NCI-H460 (cell line): ENCODE measurements at regions not wholly inside any gene's neighbourhood (a gene's known extent, or its start where the extent isn't known, plus 50 kb on each side); places are given as distances from the start of the nearest gene placed in this dataset.

Experiments used
- DNase-seq: peaks from one replicate; pipeline ENCODE4 v3.0.0-alpha.2; 2016; ENCODE audit warnings: low read depth; ENCODE audit errors: extremely low read depth

GRCh38 chr3:164604687-164605086, 473.6 kb downstream of the SI start:
- DNase-seq, result no peak

- no peak for DNase-seq
Measured at GRCh38 chr3:164577667-164578210, 500.6 kb downstream of the SI start.

- no peak for DNase-seq
Measured at GRCh38 chr3:164572436-164572835, 505.9 kb downstream of the SI start.

GRCh38 chr3:164550857-164551256, 527.4 kb downstream of the SI start:
- no peak for DNase-seq

GRCh38 chr3:164539215-164539614, 539.1 kb downstream of the SI start:
- DNase-seq, result no peak

- no peak for DNase-seq
Measured at GRCh38 chr3:164537485-164537884, 540.8 kb downstream of the SI start.

GRCh38 chr3:164533275-164533674, 545.0 kb downstream of the SI start:
- no peak for DNase-seq

GRCh38 chr3:164526250-164526649, 552.0 kb downstream of the SI start:
- DNase-seq, result no peak

- DNase-seq, result no peak
Measured at GRCh38 chr3:164524201-164524600, 554.1 kb downstream of the SI start.

GRCh38 chr3:164522073-164522763, 556.1 kb downstream of the SI start:
- DNase-seq, result no peak

GRCh38 chr3:164521644-164522043, 556.7 kb downstream of the SI start:
- no peak for DNase-seq

GRCh38 chr3:164521139-164521538, 557.2 kb downstream of the SI start:
- DNase-seq, result no peak

- DNase-seq, result no peak
Measured at GRCh38 chr3:164515256-164515655, 563.0 kb downstream of the SI start.

- no peak for DNase-seq
Measured at GRCh38 chr3:164514576-164514975, 563.7 kb downstream of the SI start.

GRCh38 chr3:164507886-164508285, 570.4 kb downstream of the SI start:
- no peak for DNase-seq

GRCh38 chr3:164498917-164499316, 579.4 kb downstream of the SI start:
- DNase-seq, result no peak

GRCh38 chr3:164488893-164489292, 589.4 kb downstream of the SI start:
- no peak for DNase-seq

GRCh38 chr3:164486150-164486549, 592.1 kb downstream of the SI start:
- no peak for DNase-seq

- no peak for DNase-seq
Measured at GRCh38 chr3:164479978-164480377, 598.3 kb downstream of the SI start.

- DNase-seq, result no peak
Measured at GRCh38 chr3:164479406-164479805, 598.9 kb downstream of the SI start.

GRCh38 chr3:164478323-164478722, 600.0 kb downstream of the SI start:
- no peak for DNase-seq

- no peak for DNase-seq
Measured at GRCh38 chr3:164477403-164477802, 600.9 kb downstream of the SI start.

GRCh38 chr3:164476631-164477030, 601.7 kb downstream of the SI start:
- no peak for DNase-seq
